HG03575 (cell line): ENCODE measurements at regions not wholly inside any gene's neighbourhood (a gene's known extent, or its start where the extent isn't known, plus 50 kb on each side); places are given as distances from the start of the nearest gene placed in this dataset.

Source experiments
- ATAC-seq: cut with Tn5 transposase; IDR thresholded peaks from one replicate; pipeline ENCODE4 v1.9.1; 2021; ENCODE audit not compliant: unreplicated experiment, insufficient number of reproducible peaks, low FRiP score; ENCODE audit errors: extremely low read depth

- ATAC-seq = no peak
Measured at GRCh38 chr2:175404839-175405238, 223.3 kb upstream of the ATP5MC3 start.

GRCh38 chr2:175403599-175404221, 222.2 kb upstream of the ATP5MC3 start:
- no peak for ATAC-seq

GRCh38 chr2:175402571-175402970, 221.1 kb upstream of the ATP5MC3 start:
- no peak for ATAC-seq

GRCh38 chr2:175401956-175402469, 220.5 kb upstream of the ATP5MC3 start:
- no peak for ATAC-seq

GRCh38 chr2:175400975-175401374, 219.5 kb upstream of the ATP5MC3 start:
- no peak for ATAC-seq

- ATAC-seq = no peak
Measured at GRCh38 chr2:175399326-175399725, 217.8 kb upstream of the ATP5MC3 start.

- no peak for ATAC-seq
Measured at GRCh38 chr2:175398848-175399247, 217.3 kb upstream of the ATP5MC3 start.

- ATAC-seq = no peak
Measured at GRCh38 chr2:175396696-175397095, 215.2 kb upstream of the ATP5MC3 start.

- ATAC-seq = no peak
Measured at GRCh38 chr2:175393851-175394250, 212.3 kb upstream of the ATP5MC3 start.

- ATAC-seq = no peak
Measured at GRCh38 chr2:175383286-175383685, 201.8 kb upstream of the ATP5MC3 start.

GRCh38 chr2:175373729-175374128, 192.2 kb upstream of the ATP5MC3 start:
- no peak for ATAC-seq

- no peak for ATAC-seq
Measured at GRCh38 chr2:175372704-175373701, 191.5 kb upstream of the ATP5MC3 start.

GRCh38 chr2:175371378-175371777, 189.9 kb upstream of the ATP5MC3 start:
- no peak for ATAC-seq

GRCh38 chr2:175366815-175367214, 185.3 kb upstream of the ATP5MC3 start:
- ATAC-seq = no peak

- ATAC-seq = no peak
Measured at GRCh38 chr2:175363699-175364098, 182.2 kb upstream of the ATP5MC3 start.

- ATAC-seq = no peak
Measured at GRCh38 chr2:175362331-175362730, 180.8 kb upstream of the ATP5MC3 start.

- no peak for ATAC-seq
Measured at GRCh38 chr2:175359710-175360109, 178.2 kb upstream of the ATP5MC3 start.

GRCh38 chr2:175356901-175357300, 175.4 kb upstream of the ATP5MC3 start:
- no peak for ATAC-seq

- no peak for ATAC-seq
Measured at GRCh38 chr2:175355246-175355645, 173.7 kb upstream of the ATP5MC3 start.

- no peak for ATAC-seq
Measured at GRCh38 chr2:175353275-175353674, 171.8 kb upstream of the ATP5MC3 start.
